Mucosa of descending colon (tissue), 3 donors: ENCODE measurements at regions not wholly inside any gene's neighbourhood (a gene's known extent, or its start where the extent isn't known, plus 50 kb on each side); places are given as distances from the start of the nearest gene placed in this dataset.

Experiments used
- ATAC-seq: fragments of 200-7000 bp; cut with Tn5 transposase; one replicate; pipeline ENCODE4 v1.9.1; 2020; ENCODE audit warnings: mild to moderate bottlenecking, moderate library complexity
- DNase-seq, 3 donors: peaks; one replicate each; pipeline ENCODE4 v3.0.0-alpha.2; 2020
- H3K36me3 ChIP-seq: fragments of 200-600 bp; one replicate; pipeline ENCODE4 v1.8.0; 2021; ENCODE audit warnings: low read depth, mild to moderate bottlenecking
- H3K4me1 ChIP-seq: fragments of 200-600 bp; one replicate; pipeline ENCODE4 v1.8.0; 2021; ENCODE audit warnings: low read depth, mild to moderate bottlenecking
- H3K4me3 ChIP-seq: fragments of 200-600 bp; one replicate; pipeline ENCODE4 v1.8.0; 2021; ENCODE audit warnings: mild to moderate bottlenecking
- H3K9me3 ChIP-seq: fragments of 200-600 bp; one replicate; pipeline ENCODE4 v1.8.0; 2021; ENCODE audit warnings: mild to moderate bottlenecking
- CTCF ChIP-seq: fragments of 200-600 bp; IDR thresholded peaks from one replicate; pipeline ENCODE4 v1.8.0; 2022; ENCODE audit warnings: antibody characterized with exemption, mild to moderate bottlenecking
- intact Hi-C, 2 donors: fragments of 100-400 bp; cut with DNase I in 1 of 2; cut with micrococcal nuclease in 1 of 2; formaldehyde crosslinking; loops; one replicate each; pipeline versions ENCODE4 v1.11.0 to v1.11.1; 2022; cut with DNase I, micrococcal nuclease
- donor health status: DM: no; HTN: no; CAD: no; lungs with moderate emphysema.
- donor health status: DM: no; HTN: no; CAD: no.
- donor health status: DM: no; HTN: yes; CAD: no.

DNA sequence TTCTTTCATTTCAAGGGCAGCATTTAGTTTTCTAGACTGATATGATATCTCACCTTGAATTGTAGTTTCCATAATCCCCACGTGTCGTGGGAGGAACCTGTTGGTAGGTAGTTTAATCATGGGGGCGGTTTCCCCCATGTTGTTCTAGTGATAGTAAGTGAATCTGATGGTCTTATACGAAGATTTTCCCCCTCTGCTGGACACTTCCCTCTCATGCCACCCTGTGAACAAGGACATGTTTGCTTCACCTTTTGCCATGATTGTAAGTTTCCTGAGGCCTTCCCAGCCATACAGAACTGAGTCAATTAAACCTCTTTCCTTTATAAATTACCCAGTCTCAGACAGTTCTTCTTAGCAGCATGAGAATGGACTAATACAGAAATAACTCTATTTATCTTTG lies 851.1 kb upstream of the FAT3 start:
- DNase-seq (no peak), ATAC-seq (no peak)
- TF ChIP-seq CTCF, result no peak
- Histone ChIP-seq H3K9me3 (no peaks in the 10 kb centered on the region), H3K4me3 (no peak overlapping the region), H3K4me1 (no peaks in the 10 kb centered on the region), H3K36me3 (no peaks in the 10 kb centered on the region)
- intact Hi-C loops, result no loop called here

- DNase-seq (no peak), ATAC-seq (no peak)
- no peak for TF ChIP-seq CTCF
- no peaks in the 10 kb centered on the region for H3K4me1 ChIP-seq
- no peak overlapping the region for H3K4me3 ChIP-seq
- intact Hi-C loops, result no loop called here
- no peaks in the 10 kb centered on the region for H3K9me3 ChIP-seq
- H3K36me3 ChIP-seq, result no peaks in the 10 kb centered on the region
Observed at GRCh38 chr11:91366816-91367215, 857.8 kb upstream of the FAT3 start.

- intact Hi-C loops, result no loop called here
- DNase-seq (no peak), ATAC-seq (no peak)
- H3K36me3 ChIP-seq, result no peaks in the 10 kb centered on the region
- H3K9me3 ChIP-seq, result no peaks in the 10 kb centered on the region
- no peaks in the 10 kb centered on the region for H3K4me1 ChIP-seq
- H3K4me3 ChIP-seq, result no peak overlapping the region
- TF ChIP-seq CTCF, result no peak
Observed at GRCh38 chr11:91365986-91366585, 858.5 kb upstream of the FAT3 start.

GRCh38 chr11:91350931-91351330 lies 873.7 kb upstream of the FAT3 start:
- DNase-seq, result no peak
- TF ChIP-seq CTCF, result no peak
- intact Hi-C loops, result no loop called here

DNA sequence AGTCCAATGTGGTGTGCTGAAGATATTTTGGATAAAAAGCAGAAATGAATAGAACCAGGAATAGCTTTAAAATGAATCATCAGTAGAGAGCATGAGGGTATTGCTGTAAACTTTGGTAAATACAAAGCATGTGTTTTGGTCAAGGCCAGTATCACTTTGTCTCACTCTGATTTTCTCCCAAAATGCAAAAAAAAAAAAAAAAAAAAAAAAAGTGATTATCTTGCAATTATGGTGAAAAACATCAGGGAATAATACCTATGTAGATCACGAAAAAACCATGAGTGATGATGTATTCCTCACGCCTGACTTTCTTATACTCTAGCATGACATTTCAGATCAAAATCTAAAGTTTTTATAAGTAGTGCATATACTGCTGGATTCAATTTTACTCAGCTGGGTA lies 897.9 kb upstream of the FAT3 start:
- no peak for DNase-seq
- intact Hi-C loops, result no loop called here
- TF ChIP-seq CTCF, result no peak
- H3K36me3 ChIP-seq, result no peaks in the 10 kb centered on the region
- H3K4me3 ChIP-seq, result no peak overlapping the region
- ATAC-seq, result no peak
- H3K9me3 ChIP-seq, result peaks cover 10% of the 10 kb centered on the region
- H3K4me1 ChIP-seq, result no peaks in the 10 kb centered on the region

More at GRCh38 chr11:91350931-91351330, 873.7 kb upstream of the FAT3 start:
- ATAC-seq, result no peak
- no peak overlapping the region for H3K4me3 ChIP-seq
- no peaks in the 10 kb centered on the region for H3K36me3 ChIP-seq
- H3K4me1 ChIP-seq, result no peaks in the 10 kb centered on the region
- H3K9me3 ChIP-seq, result peaks cover 4% of the 10 kb centered on the region

DNA sequence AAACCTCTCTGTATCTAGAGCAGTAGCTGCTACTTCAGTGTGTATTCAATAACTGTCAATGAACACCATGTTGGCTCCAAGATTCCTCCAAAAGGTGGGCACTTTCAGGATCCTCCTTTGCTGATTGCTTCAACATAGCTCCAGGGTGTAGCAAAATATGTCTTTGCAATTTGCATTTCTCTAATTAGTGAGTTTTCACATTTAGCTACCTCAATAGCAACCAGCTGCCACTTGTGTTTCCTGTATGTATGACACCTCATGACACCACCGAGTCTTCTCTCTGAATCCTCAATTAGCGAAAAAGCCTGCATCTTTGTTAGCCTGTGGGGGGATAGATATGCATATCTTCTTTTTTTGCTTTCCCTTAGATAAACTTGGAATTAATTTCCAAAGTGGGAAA lies 898.3 kb upstream of the FAT3 start:
- peaks cover 8% of the 10 kb centered on the region for H3K9me3 ChIP-seq
- TF ChIP-seq CTCF, result no peak

More for the DNA sequence above, 898.3 kb upstream of the FAT3 start:
- ATAC-seq (no peak), DNase-seq (no peak)
- Histone ChIP-seq H3K36me3 (no peaks in the 10 kb centered on the region), H3K4me1 (no peaks in the 10 kb centered on the region), H3K4me3 (no peak overlapping the region)
- intact Hi-C loops, result no loop called here
